RWPE2 (cell line): ENCODE measurements at regions not wholly inside any gene's neighbourhood (a gene's known extent, or its start where the extent isn't known, plus 50 kb on each side); places are given as distances from the start of the nearest gene placed in this dataset.
A peak's percentile ranks its signal among the peaks of the same experiment; 100 is the strongest.

ENCODE experiments used
- ATAC-seq: fragments of 200-7000 bp; cut with Tn5 transposase; 3 replicates; pipeline ENCODE4 v1.9.1; 2021; ENCODE audit warnings: low read depth
- DNase-seq: peaks from one replicate; pipeline ENCODE4 v3.0.0-alpha.2; 2020; ENCODE audit warnings: low spot score
- H3K27ac ChIP-seq: fragments of 450-650 bp; 2 replicates; pipeline ENCODE4 v1.5.1; 2017; ENCODE audit warnings: mild to moderate bottlenecking; ENCODE audit not compliant: poor library complexity, severe bottlenecking
- H3K27me3 ChIP-seq: fragments of 250-450 bp; sonication (Bioruptor Pico); 2 replicates; pipeline ENCODE4 v1.5.1; 2021; ENCODE audit warnings: mild to moderate bottlenecking, moderate library complexity; ENCODE audit not compliant: insufficient read depth, poor library complexity, severe bottlenecking
- H3K36me3 ChIP-seq: fragments of 250-450 bp; sonication (Bioruptor Pico); 2 replicates; pipeline ENCODE4 v1.5.1; 2020; ENCODE audit warnings: low read depth, mild to moderate bottlenecking, moderate library complexity
- H3K4me1 ChIP-seq: fragments of 250-450 bp; sonication (Bioruptor Pico); 2 replicates; pipeline ENCODE4 v1.5.1; 2021; ENCODE audit warnings: mild to moderate bottlenecking, moderate library complexity; ENCODE audit not compliant: insufficient read depth, poor library complexity, severe bottlenecking
- H3K4me3 ChIP-seq: fragments of 250-450 bp; sonication (Bioruptor Pico); 2 replicates; pipeline ENCODE4 v1.5.1; 2021; ENCODE audit warnings: mild to moderate bottlenecking, moderate library complexity; ENCODE audit not compliant: severe bottlenecking
- H3K9me3 ChIP-seq: fragments of 250-450 bp; sonication (Bioruptor Pico); 2 replicates; pipeline ENCODE4 v1.5.1; 2021; ENCODE audit warnings: mild to moderate bottlenecking, moderate library complexity; ENCODE audit not compliant: severe bottlenecking
- CTCF ChIP-seq: fragments of 450-650 bp; IDR thresholded peaks from one replicate; pipeline ENCODE4 v1.5.1; 2017; ENCODE audit warnings: mild to moderate bottlenecking, moderate library complexity; ENCODE audit not compliant: poor library complexity, severe bottlenecking

- Histone ChIP-seq H3K4me3 (no peak overlapping the region), H3K9me3 (no peaks in the 10 kb centered on the region), H3K27me3 (no peaks in the 10 kb centered on the region), H3K27ac (no peak overlapping the region), H3K36me3 (no peaks in the 10 kb centered on the region), H3K4me1 (no peaks in the 10 kb centered on the region)
- DNase-seq, result no peak
- no peak for ATAC-seq
- TF ChIP-seq CTCF, result no peak
Observed at GRCh38 chr18:75521816-75522215, 94.3 kb upstream of the SMIM21 start.

- Histone ChIP-seq H3K36me3 (no peaks in the 10 kb centered on the region), H3K27ac (no peak overlapping the region), H3K9me3 (no peaks in the 10 kb centered on the region), H3K4me3 (no peak overlapping the region), H3K27me3 (no peaks in the 10 kb centered on the region), H3K4me1 (no peaks in the 10 kb centered on the region)
- no peak for DNase-seq
- ATAC-seq, result no peak
- no peak for TF ChIP-seq CTCF
Observed at GRCh38 chr18:75518007-75518406, 90.5 kb upstream of the SMIM21 start.

- H3K4me1 ChIP-seq, result no peaks in the 10 kb centered on the region
- H3K9me3 ChIP-seq, result no peaks in the 10 kb centered on the region
- H3K27ac ChIP-seq, result no peak overlapping the region
- ATAC-seq (no peak), DNase-seq (no peak)
- no peaks in the 10 kb centered on the region for H3K27me3 ChIP-seq
- TF ChIP-seq CTCF, result no peak
- no peaks in the 10 kb centered on the region for H3K36me3 ChIP-seq
- no peak overlapping the region for H3K4me3 ChIP-seq
Observed at GRCh38 chr18:75517286-75517685, 89.8 kb upstream of the SMIM21 start.

GRCh38 chr18:75507636-75508035, 80.1 kb upstream of the SMIM21 start:
- H3K27me3 ChIP-seq, result no peaks in the 10 kb centered on the region
- H3K9me3 ChIP-seq, result no peaks in the 10 kb centered on the region
- peak; percentile 65; the same call in 2 of the 3 replicates for ATAC-seq
- H3K36me3 ChIP-seq, result no peaks in the 10 kb centered on the region
- DNase-seq, result no peak
- no peak overlapping the region for H3K27ac ChIP-seq
- H3K4me1 ChIP-seq, result peaks cover 4% of the 10 kb centered on the region
- H3K4me3 ChIP-seq, result no peak overlapping the region
- TF ChIP-seq CTCF, result no peak

- DNase-seq (no peak), ATAC-seq (no peak)
- Histone ChIP-seq H3K27ac (no peak overlapping the region), H3K4me1 (peaks cover 4% of the 10 kb centered on the region), H3K4me3 (no peak overlapping the region), H3K36me3 (no peaks in the 10 kb centered on the region), H3K27me3 (no peaks in the 10 kb centered on the region), H3K9me3 (no peaks in the 10 kb centered on the region)
- no peak for TF ChIP-seq CTCF
Observed at GRCh38 chr18:75506913-75507312, 79.4 kb upstream of the SMIM21 start.
